Endothelial cell of umbilical vein (primary cell): ENCODE measurements at regions not wholly inside any gene's neighbourhood (a gene's known extent, or its start where the extent isn't known, plus 50 kb on each side); places are given as distances from the start of the nearest gene placed in this dataset.

Experiments
- EZH2 ChIP-seq: IDR thresholded peaks from 2 replicates; pipeline ENCODE4 v1.6.1; 2012; ENCODE audit warnings: borderline replicate concordance, low read depth, mild to moderate bottlenecking, moderate library complexity, low read length, inconsistent platforms; ENCODE audit not compliant: severe bottlenecking
- FOS ChIP-seq: IDR thresholded peaks from 2 replicates; pipeline ENCODE4 v1.6.1; 2011; ENCODE audit warnings: mild to moderate bottlenecking, low read length, moderate library complexity, borderline replicate concordance; ENCODE audit not compliant: insufficient read depth
- JUN ChIP-seq: IDR thresholded peaks from 2 replicates; pipeline ENCODE4 v1.6.1; 2011; ENCODE audit warnings: borderline replicate concordance, low read depth; ENCODE audit not compliant: insufficient read length, insufficient read depth
- POLR2A ChIP-seq: IDR thresholded peaks from 2 replicates; pipeline ENCODE4 v1.6.1; 2012; ENCODE audit warnings: low read depth, mild to moderate bottlenecking, control low read depth, low read length
- POLR2AphosphoS5 ChIP-seq: IDR thresholded peaks from 2 replicates; pipeline ENCODE4 v1.6.1; 2012; ENCODE audit warnings: low read depth, mild to moderate bottlenecking, control low read depth, low read length, moderate library complexity; ENCODE audit not compliant: insufficient read depth
- TF ChIP-seq, protein P1 (sequence below), 2 donors: IDR thresholded peaks; 1 replicate in 1 of 2; 2 replicates in 1 of 2; pipeline ENCODE4 v1.5.1; 2011; ENCODE audit warnings: low read length in 2 of 2, mild to moderate bottlenecking in 2 of 2, moderate library complexity in 2 of 2, control low read depth in 1 of 2, inconsistent platforms in 1 of 2, low read depth in 1 of 2; ENCODE audit not compliant: insufficient read depth in 1 of 2; ENCODE audit errors: extremely low read depth in 1 of 2
- TF ChIP-seq, protein P2 (sequence below): IDR thresholded peaks from 2 replicates; pipeline ENCODE4 v1.6.1; 2011; ENCODE audit not compliant: insufficient read depth, insufficient read length

DNA sequence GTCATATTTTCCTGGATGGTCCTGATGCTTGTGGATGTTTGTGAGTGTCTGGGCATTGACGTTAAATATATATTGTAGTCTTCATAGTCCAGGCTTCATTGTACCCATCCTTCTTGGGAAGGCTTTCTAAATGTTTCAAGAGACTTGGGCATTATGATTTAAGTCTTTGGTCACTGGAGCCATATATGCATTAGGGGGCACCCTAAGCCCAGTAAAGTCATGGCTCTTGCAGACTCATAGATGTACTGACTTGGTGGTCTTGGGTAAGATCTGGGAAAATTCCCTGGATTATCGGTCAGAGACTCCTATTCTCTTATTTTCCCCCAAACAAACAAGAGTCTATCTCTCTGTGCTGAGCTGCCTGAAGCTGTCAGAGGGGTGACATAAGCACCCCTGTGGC, 271.1 kb downstream of the TRIM36 start:
- TF ChIP-seq POLR2A: no peak
- TF ChIP-seq, protein P1, sequence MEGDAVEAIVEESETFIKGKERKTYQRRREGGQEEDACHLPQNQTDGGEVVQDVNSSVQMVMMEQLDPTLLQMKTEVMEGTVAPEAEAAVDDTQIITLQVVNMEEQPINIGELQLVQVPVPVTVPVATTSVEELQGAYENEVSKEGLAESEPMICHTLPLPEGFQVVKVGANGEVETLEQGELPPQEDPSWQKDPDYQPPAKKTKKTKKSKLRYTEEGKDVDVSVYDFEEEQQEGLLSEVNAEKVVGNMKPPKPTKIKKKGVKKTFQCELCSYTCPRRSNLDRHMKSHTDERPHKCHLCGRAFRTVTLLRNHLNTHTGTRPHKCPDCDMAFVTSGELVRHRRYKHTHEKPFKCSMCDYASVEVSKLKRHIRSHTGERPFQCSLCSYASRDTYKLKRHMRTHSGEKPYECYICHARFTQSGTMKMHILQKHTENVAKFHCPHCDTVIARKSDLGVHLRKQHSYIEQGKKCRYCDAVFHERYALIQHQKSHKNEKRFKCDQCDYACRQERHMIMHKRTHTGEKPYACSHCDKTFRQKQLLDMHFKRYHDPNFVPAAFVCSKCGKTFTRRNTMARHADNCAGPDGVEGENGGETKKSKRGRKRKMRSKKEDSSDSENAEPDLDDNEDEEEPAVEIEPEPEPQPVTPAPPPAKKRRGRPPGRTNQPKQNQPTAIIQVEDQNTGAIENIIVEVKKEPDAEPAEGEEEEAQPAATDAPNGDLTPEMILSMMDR (IDR thresholded peaks at IDR 0.05; ENCODE audit: extremely low read depth in 1 of 2, insufficient read depth in 1 of 2, low read depth in 1 of 2, low read length in 2 of 2): no peak
- TF ChIP-seq FOS: no peak
- TF ChIP-seq POLR2AphosphoS5: no peak
- no peak for TF ChIP-seq EZH2
- TF ChIP-seq, protein P2, sequence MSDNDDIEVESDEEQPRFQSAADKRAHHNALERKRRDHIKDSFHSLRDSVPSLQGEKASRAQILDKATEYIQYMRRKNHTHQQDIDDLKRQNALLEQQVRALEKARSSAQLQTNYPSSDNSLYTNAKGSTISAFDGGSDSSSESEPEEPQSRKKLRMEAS: no peak
- no peak for TF ChIP-seq JUN
